ENCODE measurements at regions not wholly inside any gene's neighbourhood (a gene's known extent, or its start where the extent isn't known, plus 50 kb on each side); places are given as distances from the start of the nearest gene placed in this dataset.

- Histone ChIP-seq H3K27ac (no peak overlapping the region), H3K36me3 (replicated peaks in 1 of 2; ENCODE audit: insufficient read depth in 1 of 2, low read depth in 2 of 2) (no peaks in the 10 kb centered on the region), H3K4me3 (no peak overlapping the region), H3K27me3 (no peaks in the 10 kb centered on the region), H3K9me3 (no peaks in the 10 kb centered on the region), H3K4me1 (peaks cover 13% of the 10 kb centered on the region)
- WGBS, 2 donors = 43 to 44% methylated on average over 5 of the region's 5 CpGs
- TF ChIP-seq POLR2A (IDR thresholded peaks at IDR 0.05) (no peak), CTCF (IDR thresholded peaks at IDR 0.05) (no peak)
- ATAC-seq (no peak), DNase-seq (no peak)
- intact Hi-C loops (cut with DNase I) = no loop called here
These were observed 227.1 kb upstream of the CD96 start for GRCh38 chr3:111314898-111315297.

GRCh38 chr3:111315930-111316587, 225.9 kb upstream of the CD96 start:
- no peak overlapping the region for H3K27ac ChIP-seq
- H3K4me1 ChIP-seq = peaks cover 9% of the 10 kb centered on the region
- H3K27me3 ChIP-seq = no peaks in the 10 kb centered on the region
- intact Hi-C loops (cut with DNase I) = no loop called here
- DNase-seq (no peak), ATAC-seq (no peak)
- 24 to 32% methylated on average over 4 of the region's 4 CpGs for WGBS, 2 donors
- H3K36me3 ChIP-seq (replicated peaks in 1 of 2; ENCODE audit: insufficient read depth in 1 of 2, low read depth in 2 of 2) = no peaks in the 10 kb centered on the region
- H3K4me3 ChIP-seq = no peak overlapping the region
- H3K9me3 ChIP-seq = no peaks in the 10 kb centered on the region
- TF ChIP-seq CTCF (IDR thresholded peaks at IDR 0.05) (no peak), POLR2A (IDR thresholded peaks at IDR 0.05) (no peak)

GRCh38 chr3:111318289-111318688, 223.7 kb upstream of the CD96 start:
- TF ChIP-seq CTCF (IDR thresholded peaks at IDR 0.05) (no peak), POLR2A (IDR thresholded peaks at IDR 0.05) (no peak)
- WGBS, 2 donors = 35 to 56% methylated on average over 2 of the region's 2 CpGs
- Histone ChIP-seq H3K27ac (no peak overlapping the region), H3K4me1 (peaks cover 5% of the 10 kb centered on the region), H3K4me3 (no peak overlapping the region), H3K9me3 (no peaks in the 10 kb centered on the region), H3K27me3 (no peaks in the 10 kb centered on the region), H3K36me3 (replicated peaks in 1 of 2; ENCODE audit: insufficient read depth in 1 of 2, low read depth in 2 of 2) (no peaks in the 10 kb centered on the region)
- intact Hi-C loops (cut with DNase I) = no loop called here
- no peak for ATAC-seq
- DNase-seq = no peak

GRCh38 chr3:111319598-111319997, 222.4 kb upstream of the CD96 start:
- H3K9me3 ChIP-seq = no peaks in the 10 kb centered on the region
- DNase-seq (no peak), ATAC-seq (no peak)
- intact Hi-C loops (cut with DNase I) = no loop called here
- TF ChIP-seq CTCF (IDR thresholded peaks at IDR 0.05) (no peak), POLR2A (IDR thresholded peaks at IDR 0.05) (no peak)
- no peaks in the 10 kb centered on the region for H3K27me3 ChIP-seq
- H3K4me3 ChIP-seq = no peak overlapping the region
- H3K4me1 ChIP-seq = peaks cover 5% of the 10 kb centered on the region
- 82 to 84% methylated on average over 1 of the region's 1 CpG for WGBS, 2 donors
- no peak overlapping the region for H3K27ac ChIP-seq
- no peaks in the 10 kb centered on the region for H3K36me3 ChIP-seq (replicated peaks in 1 of 2; ENCODE audit: insufficient read depth in 1 of 2, low read depth in 2 of 2)

GRCh38 chr3:111321786-111322185, 220.2 kb upstream of the CD96 start:
- WGBS, 2 donors = 27 to 30% methylated on average over 4 of the region's 4 CpGs
- intact Hi-C loops (cut with DNase I) = no loop called here
- no peak overlapping the region for H3K27ac ChIP-seq
- no peak overlapping the region for H3K4me3 ChIP-seq
- no peak for ATAC-seq
- no peak for TF ChIP-seq CTCF (IDR thresholded peaks at IDR 0.05)
- TF ChIP-seq POLR2A (IDR thresholded peaks at IDR 0.05) = no peak
- no peaks in the 10 kb centered on the region for H3K9me3 ChIP-seq
- H3K27me3 ChIP-seq = no peaks in the 10 kb centered on the region
- no peaks in the 10 kb centered on the region for H3K36me3 ChIP-seq (replicated peaks in 1 of 2; ENCODE audit: insufficient read depth in 1 of 2, low read depth in 2 of 2)
- no peak for DNase-seq
- H3K4me1 ChIP-seq = peaks cover 5% of the 10 kb centered on the region

Measured in body of pancreas (tissue), 4 donors.